ENCODE measurements at regions not wholly inside any gene's neighbourhood (a gene's known extent, or its start where the extent isn't known, plus 50 kb on each side); places are given as distances from the start of the nearest gene placed in this dataset.

GRCh38 chrX:1112321-1112720 is 100.1 kb downstream of the CRLF2 start:
- intact Hi-C loops (cut with DNase I; ENCODE audit: low total_unique reads): no loop called here
- Histone ChIP-seq H3K9me3 (no peaks in the 10 kb centered on the region), H3K27me3 (peaks cover 0 to 33% of the 10 kb centered on the region in 2 donors), H3K4me3 (no peak overlapping the region), H3K36me3 (no peaks in the 10 kb centered on the region), H3K27ac (no peak overlapping the region), H3K4me1 (no peaks in the 10 kb centered on the region)
- no peak for TF ChIP-seq CTCF (IDR thresholded peaks at IDR 0.05)
- no peak for DNase-seq

GRCh38 chrX:1111601-1112300 is 100.7 kb downstream of the CRLF2 start:
- intact Hi-C loops (cut with DNase I; ENCODE audit: low total_unique reads): no loop called here
- no peak for DNase-seq
- Histone ChIP-seq H3K27me3 (peaks cover 0 to 32% of the 10 kb centered on the region in 2 donors), H3K4me3 (no peak overlapping the region), H3K27ac (no peak overlapping the region), H3K4me1 (no peaks in the 10 kb centered on the region), H3K36me3 (no peaks in the 10 kb centered on the region), H3K9me3 (no peaks in the 10 kb centered on the region)
- TF ChIP-seq CTCF (IDR thresholded peaks at IDR 0.05): no peak

DNA sequence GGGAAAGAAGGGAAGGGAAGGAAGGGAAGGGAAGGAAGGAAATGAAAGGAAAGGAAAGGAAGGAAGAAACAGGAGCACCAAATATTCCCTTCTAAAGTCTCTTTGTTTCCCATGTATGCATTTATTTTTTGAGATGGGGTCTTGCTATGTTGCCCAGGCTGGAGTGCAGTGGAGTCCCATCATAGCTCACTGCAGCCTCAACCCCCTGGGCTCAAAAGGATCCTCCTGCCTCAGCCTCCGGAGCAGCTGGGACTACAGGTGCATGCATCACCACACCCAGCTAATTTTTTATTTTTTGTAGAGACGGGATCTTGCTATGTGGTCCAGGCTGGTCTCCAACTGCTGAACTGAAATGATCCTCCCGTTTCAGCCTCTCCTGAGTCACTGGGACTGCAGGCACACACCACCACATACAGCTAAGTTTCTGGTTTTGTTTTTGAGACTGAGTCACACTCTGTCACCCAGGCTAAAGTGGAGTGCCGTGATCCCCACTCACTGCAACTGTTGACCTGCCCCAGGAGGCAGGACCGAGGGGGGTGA is 102.8 kb downstream of the CRLF2 start:
- H3K9me3 ChIP-seq: no peaks in the 10 kb centered on the region
- no peak overlapping the region for H3K27ac ChIP-seq
- no peaks in the 10 kb centered on the region for H3K36me3 ChIP-seq
- H3K4me1 ChIP-seq: no peaks in the 10 kb centered on the region
- H3K27me3 ChIP-seq: peaks cover 0 to 27% of the 10 kb centered on the region in 2 donors
- no peak overlapping the region for H3K4me3 ChIP-seq
- TF ChIP-seq CTCF (IDR thresholded peaks at IDR 0.05): no peak
- intact Hi-C loops (cut with DNase I; ENCODE audit: low total_unique reads): no loop called here
- no peak for DNase-seq

DNA sequence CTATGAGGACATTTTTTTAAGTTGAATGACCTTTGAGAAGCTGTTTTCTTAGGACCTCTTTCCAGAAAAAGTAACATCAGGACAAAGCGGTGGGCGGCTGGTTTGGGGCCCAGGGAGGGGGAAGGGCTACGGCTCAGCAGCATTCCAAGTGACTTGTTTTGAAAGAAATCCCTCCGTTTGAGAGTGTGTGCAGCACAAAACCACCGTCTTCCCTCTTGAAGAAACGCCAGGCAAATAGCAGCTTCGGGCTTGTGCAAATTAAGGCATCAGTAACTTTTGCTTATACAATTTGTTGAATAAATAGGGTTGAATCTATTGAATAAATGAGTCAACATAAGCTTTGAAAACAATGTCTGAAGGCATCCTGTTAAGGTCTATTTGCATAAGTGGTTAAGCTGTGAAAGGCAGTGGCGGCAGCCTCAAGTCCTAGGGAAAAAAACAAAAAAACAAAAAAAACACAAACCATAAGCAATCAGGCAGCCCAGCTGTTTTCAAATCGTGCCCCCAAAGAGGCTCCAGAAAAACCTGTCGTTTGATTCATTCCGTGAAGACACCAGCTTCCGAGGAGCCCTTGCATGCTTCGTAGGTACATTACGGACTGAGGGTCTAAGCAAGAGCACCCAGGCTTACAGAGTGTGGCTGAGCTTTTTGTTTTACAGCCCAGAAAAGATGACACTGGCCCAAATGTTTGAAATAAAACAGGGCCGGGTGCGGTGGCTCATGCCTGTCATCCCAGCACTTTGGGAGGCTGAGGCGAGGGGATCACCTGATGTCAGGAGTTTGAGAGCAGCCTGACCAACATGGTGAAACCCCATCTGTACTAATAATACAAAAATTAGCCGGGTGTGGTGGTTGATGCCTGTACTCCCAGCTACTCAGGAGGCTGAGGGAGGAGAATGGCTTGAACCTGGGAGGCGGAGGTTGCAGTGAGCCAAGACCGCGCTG is 103.7 kb downstream of the CRLF2 start:
- Histone ChIP-seq H3K27me3 (peaks cover 0 to 27% of the 10 kb centered on the region in 2 donors), H3K9me3 (no peaks in the 10 kb centered on the region), H3K4me3 (no peak overlapping the region), H3K36me3 (no peaks in the 10 kb centered on the region), H3K4me1 (no peaks in the 10 kb centered on the region), H3K27ac (no peak overlapping the region)
- peak in 1 of 2 donors; percentile 51 for DNase-seq
- TF ChIP-seq CTCF (IDR thresholded peaks at IDR 0.05): no peak
- intact Hi-C loops (cut with DNase I; ENCODE audit: low total_unique reads): no loop called here

DNA sequence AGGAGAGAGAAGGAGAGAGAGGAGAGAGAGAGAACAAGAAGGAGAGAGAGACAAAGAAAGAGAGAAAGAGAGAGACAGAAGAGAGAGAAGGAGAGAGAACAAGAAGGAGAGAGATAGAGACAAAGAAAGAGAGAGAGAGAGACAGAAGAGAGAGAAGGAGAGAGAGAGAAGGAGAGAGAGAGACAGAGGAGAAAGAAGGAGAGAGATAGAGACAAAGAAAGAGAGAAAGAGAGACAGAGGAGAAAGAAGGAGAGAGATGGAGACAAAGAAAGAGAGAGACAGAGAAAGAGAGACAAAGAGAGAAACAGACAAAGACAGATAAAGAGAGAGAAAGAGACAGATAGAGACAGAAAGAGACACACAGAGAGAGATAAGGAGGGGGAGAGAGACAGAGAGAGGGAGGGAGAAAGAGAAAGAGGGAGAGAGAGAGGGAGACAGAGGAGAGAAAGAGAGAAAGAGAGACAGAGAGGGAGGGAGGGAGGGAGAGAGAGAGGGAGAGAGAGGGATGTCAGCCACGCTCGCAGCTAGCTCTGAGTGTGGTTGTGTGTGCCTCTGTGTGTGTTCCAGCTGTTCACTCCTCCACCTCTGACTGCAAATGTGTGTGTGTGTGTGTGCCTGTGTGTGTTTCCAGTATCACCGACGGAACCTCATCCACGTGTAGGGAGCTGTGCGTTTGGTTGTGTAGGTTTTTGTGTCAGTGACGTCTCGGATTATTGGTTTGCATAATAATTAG is 105.8 kb downstream of the CRLF2 start:
- Histone ChIP-seq H3K4me1 (no peaks in the 10 kb centered on the region), H3K9me3 (no peaks in the 10 kb centered on the region), H3K4me3 (no peak overlapping the region), H3K36me3 (no peaks in the 10 kb centered on the region), H3K27me3 (peaks cover 0 to 19% of the 10 kb centered on the region in 2 donors), H3K27ac (no peak overlapping the region)
- TF ChIP-seq CTCF (IDR thresholded peaks at IDR 0.05): no peak
- intact Hi-C loops (cut with DNase I; ENCODE audit: low total_unique reads): no loop called here
- peak in 1 of 2 donors; percentile 28 for DNase-seq
